ENCODE measurements at regions not wholly inside any gene's neighbourhood (a gene's known extent, or its start where the extent isn't known, plus 50 kb on each side); places are given as distances from the start of the nearest gene placed in this dataset.
"Not testable (repeated sequence)": the region's sequence is repeated elsewhere in the genome, so short reads cannot be mapped to it uniquely, and the experiment has no call there.

DNA sequence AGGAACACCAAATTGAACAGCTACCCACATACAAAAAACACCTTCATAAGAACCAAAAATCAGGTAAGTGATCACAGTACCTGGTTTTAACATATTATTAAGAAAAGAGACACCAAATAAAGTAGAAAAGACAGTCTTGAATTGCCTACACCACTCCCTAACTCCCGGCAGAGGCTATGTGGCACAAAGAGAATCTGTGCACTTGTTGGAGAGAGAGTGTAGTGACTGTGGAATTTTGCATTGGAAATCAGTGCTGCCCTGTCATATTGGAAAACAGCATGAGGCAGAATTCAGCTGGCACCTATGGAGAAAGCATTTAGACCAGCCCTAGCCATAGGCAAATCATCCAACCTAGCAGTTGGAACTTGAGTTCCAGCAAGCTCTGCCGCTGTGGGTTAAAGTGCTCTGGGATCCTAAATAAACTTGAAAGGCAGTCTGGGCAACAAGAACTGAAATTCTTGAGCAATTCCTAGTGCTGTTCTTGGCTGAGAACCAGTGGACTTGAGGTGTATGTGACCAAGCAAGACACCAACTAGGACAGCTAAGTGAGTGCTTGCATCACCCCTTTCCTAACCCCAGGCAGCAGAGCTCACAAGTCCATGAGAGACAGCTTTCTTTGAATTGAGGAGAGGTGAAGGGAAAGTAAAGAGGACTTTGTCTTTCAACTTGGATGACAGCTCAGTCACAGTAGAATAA is 969.6 kb upstream of the ALCAM start:
- no peak for DNase-seq (ENCODE audit: low spot score)

DNA sequence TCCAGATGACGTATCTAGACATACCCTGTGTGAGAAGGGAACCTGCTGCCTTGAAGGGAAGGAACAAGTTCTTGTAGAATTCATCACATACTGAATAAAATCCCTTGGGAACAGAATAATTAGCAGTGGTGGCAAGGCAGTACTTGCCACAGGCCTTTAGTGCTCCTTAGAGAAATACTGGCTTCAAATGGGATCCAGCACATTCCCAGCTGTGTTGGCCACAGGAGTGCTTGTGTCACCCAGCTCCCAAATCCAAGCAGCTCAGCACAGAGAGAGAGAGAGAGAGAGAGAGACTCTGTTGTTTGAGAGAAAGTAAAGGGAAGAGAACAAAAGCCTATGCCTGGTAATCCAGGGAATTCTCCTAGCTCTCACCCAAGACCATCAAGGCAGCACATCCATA is 969.0 kb upstream of the ALCAM start:
- no peak for DNase-seq (ENCODE audit: low spot score)

DNA sequence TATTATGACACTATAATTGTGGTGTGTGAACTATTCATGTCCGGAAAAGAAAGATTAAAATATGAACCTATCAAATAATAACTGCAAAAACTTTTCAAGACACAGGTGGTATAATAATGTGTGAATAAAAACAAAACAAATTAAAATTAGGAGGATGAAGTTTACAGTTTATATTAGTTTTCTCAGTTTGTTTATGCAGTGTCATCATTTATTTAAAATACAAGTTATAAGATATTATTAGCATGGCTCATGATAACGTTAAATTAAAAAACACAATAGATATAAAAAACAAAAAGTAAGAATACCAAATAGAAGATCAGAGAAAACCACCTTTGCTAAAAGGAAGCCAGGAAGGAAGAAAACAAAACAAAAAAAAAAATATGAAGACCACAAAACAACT is 963.8 kb upstream of the ALCAM start:
- DNase-seq (ENCODE audit: low spot score) = no peak

- DNase-seq (ENCODE audit: low spot score) = no peak
Measured at GRCh38 chr3:104411757-104412156, 955.0 kb upstream of the ALCAM start.

GRCh38 chr3:104412608-104413580 is 953.8 kb upstream of the ALCAM start:
- DNase-seq (ENCODE audit: low spot score) = no peak

GRCh38 chr3:104428337-104428925 is 938.3 kb upstream of the ALCAM start:
- no peak for DNase-seq (ENCODE audit: low spot score)

- DNase-seq (ENCODE audit: low spot score) = no peak
Measured at GRCh38 chr3:104429727-104430126, 937.0 kb upstream of the ALCAM start.

DNA sequence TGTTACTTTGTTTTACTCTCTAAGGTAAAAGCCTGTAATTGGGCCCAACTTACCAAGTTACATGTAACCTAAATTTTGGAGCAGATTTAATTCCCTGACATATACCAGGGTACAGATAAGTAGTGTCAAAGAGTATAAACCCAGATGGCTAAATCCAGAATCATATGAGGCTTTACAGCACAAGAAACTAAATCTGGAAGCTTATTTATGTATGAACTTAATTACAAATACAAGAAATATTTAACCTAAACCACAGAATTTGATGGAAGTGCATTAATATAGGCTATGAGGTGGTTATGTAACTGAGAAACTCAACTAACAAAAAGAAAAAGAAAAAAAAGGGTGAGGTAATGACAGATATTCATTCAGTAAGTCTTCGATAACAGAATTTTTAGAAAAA is 930.2 kb upstream of the ALCAM start:
- no peak for DNase-seq (ENCODE audit: low spot score)

- DNase-seq (ENCODE audit: low spot score) = no peak
Measured at GRCh38 chr3:104437131-104437750, 929.5 kb upstream of the ALCAM start.

DNA sequence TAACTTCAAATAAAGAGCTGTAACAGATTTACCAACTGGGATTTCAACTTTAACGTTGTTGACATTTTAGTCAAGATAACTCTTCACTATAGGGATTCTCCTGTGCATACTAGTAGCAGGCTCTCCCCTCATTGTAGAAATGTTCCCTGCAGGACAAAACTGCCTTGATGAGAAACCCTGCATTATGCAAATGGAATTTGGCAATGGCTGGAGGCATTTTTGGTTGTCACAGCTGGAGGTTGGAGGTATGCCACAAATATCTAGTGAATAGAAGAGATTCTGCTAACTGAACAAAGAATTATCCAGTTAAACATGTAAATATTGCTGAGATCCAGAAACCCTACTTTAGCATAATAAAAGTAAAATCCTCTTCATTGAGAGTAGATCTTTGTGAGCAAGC is 928.8 kb upstream of the ALCAM start:
- no peak for DNase-seq (ENCODE audit: low spot score)

- no peak for DNase-seq (ENCODE audit: low spot score)
Measured at GRCh38 chr3:104438706-104439105, 928.0 kb upstream of the ALCAM start.

GRCh38 chr3:104445252-104445919 is 921.3 kb upstream of the ALCAM start:
- DNase-seq (ENCODE audit: low spot score) = not testable (repeated sequence)

- DNase-seq (ENCODE audit: low spot score) = no peak
Measured at GRCh38 chr3:104447681-104448080, 919.0 kb upstream of the ALCAM start.

DNA sequence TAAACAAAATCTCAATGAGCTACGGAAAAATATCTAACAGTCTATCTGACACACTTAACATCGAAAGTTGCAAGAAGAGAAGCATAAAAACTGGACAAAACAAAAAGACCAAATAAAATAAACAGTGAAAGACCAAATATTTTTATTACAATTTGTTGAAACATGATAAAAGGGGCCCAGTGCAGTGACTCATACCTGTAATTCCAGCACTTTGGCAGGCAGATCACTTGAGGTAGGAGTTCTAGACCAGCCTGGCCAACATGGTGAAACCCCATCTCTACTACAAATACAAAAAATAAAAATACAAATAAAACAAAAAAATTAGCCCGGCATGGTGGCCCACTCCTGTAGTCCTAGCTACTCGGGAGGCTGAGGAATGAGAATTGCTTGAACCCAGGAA is 914.0 kb upstream of the ALCAM start:
- DNase-seq (ENCODE audit: low spot score) = no peak

- DNase-seq (ENCODE audit: low spot score) = no peak
Measured at GRCh38 chr3:104458657-104459056, 908.1 kb upstream of the ALCAM start.

DNA sequence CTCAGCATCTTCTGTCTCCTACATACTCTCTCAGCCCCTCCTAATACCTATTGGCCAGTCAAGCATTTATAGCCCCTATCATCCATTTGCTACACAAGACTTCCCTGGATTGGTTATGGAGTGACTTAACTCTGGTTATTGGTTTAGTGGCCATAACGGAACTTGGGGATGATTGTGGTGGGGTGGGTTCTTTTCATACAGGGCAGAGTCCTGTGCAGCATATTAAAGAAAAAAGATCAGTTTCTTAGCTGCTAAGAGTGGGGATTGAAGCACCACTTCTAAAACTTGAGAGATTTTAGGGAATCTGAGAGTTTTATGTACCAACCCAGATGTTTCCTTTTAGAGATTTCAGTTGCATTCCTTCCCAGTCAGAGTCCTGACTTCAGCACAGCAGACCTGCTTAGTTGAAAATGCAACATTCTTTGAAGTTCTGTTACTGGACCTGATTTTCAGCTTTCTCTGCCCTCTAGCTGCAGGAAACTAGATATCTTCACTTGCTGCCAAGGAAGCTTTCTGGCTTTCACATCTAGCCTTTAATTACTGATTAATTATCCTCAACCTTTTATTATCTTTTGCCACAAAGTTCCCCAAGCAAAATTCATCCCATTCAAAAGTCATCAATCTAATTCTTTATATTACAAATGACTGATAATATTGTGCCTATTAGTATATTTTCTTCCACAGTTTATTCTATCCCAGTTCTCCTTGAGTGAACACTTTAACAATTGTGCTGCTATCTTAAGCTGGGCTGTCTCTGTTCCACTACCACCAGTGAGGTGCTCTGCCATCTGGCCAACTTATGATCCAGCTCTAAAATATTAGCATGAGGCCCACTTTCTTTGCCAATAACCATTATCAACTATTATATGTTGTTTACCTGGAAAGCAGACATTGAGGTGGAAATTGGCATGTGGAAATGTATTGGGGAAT is 906.0 kb upstream of the ALCAM start:
- DNase-seq (ENCODE audit: low spot score) = no peak

GRCh38 chr3:104461431-104461830 is 905.3 kb upstream of the ALCAM start:
- DNase-seq (ENCODE audit: low spot score) = no peak

- DNase-seq (ENCODE audit: low spot score) = no peak
Measured at GRCh38 chr3:104472221-104472620, 894.5 kb upstream of the ALCAM start.

GRCh38 chr3:104474011-104474410 is 892.7 kb upstream of the ALCAM start:
- no peak for DNase-seq (ENCODE audit: low spot score)

DNA sequence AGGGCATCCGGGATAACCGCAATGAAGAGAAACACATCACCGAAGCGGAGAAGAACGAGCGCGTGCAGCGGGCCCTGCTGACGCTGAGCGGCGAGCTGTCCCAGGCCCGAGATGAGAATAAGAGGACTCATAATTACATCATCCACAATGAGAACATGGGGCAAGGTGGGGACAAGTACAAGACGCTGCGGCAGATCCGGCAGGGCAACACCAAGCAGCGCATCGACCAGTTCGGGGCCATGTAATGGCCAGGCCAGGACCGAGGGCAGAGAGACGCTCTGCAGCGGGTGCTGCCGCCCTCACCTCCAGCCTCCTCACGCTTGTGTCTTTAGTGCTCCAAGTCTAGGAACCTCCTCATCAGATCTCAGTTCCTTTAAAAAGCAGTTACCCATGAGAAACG is 863.7 kb upstream of the ALCAM start:
- no peak for DNase-seq (ENCODE audit: low spot score)

Measured in ecto neural progenitor cell (in vitro differentiated cells).